CD4-positive, alpha-beta T cell treated with Interferon gamma for 1 hour (primary cell): ENCODE measurements at regions not wholly inside any gene's neighbourhood (a gene's known extent, or its start where the extent isn't known, plus 50 kb on each side); places are given as distances from the start of the nearest gene placed in this dataset.
"Not testable (repeated sequence)": the region's sequence is repeated elsewhere in the genome, so short reads cannot be mapped to it uniquely, and the experiment has no call there.

ENCODE experiments used
- DNase-seq: peaks from one replicate; pipeline ENCODE4 v3.0.0-alpha.2; 2020

DNA sequence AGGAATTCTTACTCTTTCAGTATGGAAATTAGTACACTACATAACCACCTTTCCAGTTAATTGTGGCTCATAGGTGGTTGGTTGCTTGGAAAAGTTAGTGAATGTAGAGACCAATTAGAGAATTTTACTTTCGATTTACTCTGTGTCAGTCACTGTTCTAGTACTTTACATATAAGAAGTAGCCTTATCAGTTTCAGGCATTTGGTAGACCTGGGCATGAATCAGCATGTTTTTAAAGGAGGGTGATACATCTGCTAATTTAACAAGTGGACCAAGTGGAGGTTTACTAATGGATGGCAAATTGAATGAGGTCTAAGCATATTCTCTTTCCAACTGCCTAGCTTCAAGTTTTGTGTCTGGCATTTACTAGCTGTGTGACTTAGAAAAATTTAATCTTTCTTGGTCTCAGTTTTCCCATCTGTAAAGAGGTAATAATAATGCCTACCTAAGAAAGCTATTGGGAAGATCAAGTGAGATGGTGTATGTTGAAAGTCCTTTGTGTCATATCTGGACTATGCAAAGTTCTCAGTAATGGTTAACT lies 1158.6 kb downstream of the PLA2G4A start:
- DNase-seq = no peak

DNA sequence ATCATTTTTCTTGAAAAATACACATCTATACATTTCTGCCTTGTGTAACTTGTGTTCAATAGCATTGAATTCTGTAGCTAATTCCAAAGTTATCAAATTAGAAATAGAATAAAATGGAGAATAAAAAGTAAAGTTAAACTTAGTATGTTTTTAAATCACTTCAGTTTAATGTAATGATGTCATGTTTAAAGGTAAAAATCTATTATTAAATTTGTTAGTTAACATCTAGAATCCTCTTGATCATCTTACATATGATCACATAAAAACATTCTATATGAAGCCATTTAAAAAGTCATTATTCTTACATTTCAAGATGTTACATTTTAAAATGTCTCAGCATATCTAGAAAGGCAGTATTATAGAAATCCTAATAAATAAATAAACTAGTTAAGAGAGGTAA lies 1163.2 kb downstream of the PLA2G4A start:
- DNase-seq = no peak

DNA sequence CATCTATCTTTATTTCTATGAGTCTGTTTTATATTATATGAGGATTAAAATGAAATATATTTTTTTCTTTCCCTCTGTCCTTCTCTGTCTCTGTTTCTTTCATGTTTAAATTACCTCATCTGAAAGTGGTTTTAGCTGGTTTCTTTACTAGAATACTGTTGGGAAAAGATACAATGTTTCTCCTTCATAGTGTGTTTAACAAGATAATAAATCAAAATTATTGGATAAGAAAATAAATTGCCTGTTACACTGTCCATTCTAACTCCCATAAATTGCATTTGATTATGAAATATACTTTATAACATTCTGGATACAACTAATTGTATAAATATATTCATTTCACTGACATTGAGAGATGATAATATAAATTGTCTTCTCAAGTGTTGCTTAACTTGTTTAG lies 1168.0 kb downstream of the PLA2G4A start:
- DNase-seq = no peak

DNA sequence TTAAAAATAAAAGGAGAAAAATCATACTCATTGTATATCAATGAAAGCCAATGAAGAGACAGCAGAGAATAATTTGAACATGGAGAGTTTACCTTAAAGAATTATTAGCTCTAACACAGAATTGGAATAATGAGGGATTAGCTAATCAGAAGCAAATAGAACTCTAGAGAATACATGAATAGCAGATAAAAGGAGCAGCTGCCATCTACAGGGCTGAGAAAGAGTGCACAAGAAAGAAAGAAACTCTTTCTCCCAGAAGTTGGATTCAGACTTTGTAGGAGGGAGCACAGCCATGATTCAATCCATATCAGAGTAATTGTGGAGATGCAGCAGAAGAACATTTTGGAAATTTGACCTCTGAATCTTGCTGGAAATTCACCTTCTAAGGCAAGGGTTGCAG lies 1171.2 kb downstream of the PLA2G4A start:
- DNase-seq = no peak

DNA sequence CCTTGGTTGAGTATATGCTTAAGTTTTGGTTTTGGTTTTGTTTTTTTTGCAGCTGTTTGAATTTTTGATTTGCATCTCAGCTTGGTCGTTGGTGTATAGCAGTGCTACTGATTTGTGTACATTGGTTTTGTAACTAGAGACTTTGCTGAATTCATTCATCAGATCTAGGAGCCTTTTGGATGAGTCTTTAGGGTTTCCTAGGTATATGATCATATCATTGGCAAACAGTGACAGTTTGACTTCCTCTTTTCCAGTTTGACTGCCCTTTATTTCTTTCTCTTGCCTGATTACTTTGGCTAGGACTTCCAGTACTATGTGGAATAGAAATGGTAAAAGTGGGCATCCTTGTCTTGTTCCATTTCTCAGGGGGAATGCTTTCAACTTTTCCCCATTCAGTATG lies 1174.9 kb downstream of the PLA2G4A start:
- DNase-seq = not testable (repeated sequence)

DNA sequence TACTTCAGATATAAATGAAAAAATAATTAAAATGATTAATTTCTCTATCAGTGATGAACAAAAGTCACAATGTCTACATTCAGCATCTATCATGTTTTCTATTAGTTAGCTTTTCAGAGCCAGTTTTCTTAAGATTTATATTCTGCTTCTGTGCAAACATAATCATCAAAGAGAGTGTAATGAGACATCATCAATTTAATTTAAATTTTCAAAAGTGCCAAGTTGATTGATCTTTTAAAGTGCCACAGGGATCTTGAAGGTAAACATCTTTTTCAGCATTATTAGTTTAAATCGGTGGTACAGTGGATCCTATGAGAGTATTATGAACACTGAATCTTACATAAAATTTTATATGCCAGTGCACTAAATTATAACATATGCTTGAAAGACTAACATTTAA lies 1176.1 kb downstream of the PLA2G4A start:
- no peak for DNase-seq

DNA sequence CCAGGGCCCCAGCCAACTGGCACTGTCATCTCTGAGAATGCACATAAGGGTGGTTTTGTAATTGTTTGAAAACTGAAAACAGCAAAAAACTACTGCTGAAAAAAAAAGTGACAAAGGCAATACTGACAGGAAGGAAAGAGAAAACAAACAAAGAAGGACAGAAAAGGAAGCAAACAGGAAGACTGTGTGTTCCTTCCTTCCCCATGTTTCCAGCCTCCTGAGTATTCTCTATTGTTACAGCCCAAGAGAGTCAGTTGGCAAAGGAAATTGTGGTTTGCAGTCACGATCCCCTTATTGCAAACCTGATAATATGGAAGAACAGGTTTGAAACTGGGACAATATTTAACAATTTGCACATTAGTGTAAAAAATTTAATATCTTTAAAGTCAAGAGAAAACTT lies 1177.6 kb downstream of the PLA2G4A start:
- no peak for DNase-seq

DNA sequence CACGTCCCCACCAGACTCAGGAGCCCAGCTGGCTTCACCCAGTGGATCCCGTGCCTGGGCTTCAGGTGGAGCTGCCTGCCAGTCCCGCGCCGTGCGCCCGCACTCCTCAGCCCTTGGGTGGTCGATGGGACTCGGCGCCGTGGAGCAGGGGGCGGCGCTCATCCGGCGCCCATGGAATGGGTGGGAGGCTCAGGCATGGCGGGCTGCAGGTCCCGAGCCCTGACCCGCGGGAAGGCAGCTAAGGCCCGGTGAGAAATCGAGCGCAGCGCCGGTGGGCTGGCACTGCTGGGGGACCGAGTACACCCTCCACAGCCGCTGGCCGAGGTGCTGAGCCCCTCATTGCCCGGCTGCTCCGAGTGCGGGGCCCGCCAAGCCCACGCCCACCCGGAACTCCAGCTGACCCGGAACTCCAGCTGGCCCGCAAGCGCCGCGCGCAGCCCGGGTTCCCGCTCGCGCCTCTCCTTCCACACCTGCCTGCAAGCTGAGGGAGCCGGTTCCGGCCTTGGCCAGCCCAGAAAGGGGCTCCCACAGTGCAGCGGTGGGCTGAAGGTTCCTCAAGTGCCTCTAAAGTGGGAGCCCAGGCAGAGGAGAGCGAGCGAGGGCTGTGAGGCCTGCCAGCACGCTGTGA lies 1184.6 kb downstream of the PLA2G4A start:
- not testable (repeated sequence) for DNase-seq

DNA sequence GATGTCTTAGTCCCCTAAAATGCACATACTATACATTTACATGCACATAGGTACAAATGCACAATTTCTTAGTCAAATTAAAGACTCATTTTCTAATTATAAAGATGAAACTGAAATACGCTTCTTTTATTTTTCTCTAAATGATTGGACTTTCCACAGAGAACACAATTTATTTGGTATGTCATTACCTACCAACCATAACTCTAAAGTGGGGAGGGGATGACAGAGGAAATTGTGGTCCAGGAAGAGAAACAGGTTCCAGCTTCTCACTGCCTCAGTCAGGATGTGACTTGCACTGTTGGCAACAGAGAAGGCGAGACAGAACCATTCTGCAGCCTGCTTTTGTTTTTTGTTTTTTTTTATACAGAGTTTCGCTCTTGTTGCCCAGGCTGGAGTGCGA lies 1189.2 kb downstream of the PLA2G4A start:
- no peak for DNase-seq

DNA sequence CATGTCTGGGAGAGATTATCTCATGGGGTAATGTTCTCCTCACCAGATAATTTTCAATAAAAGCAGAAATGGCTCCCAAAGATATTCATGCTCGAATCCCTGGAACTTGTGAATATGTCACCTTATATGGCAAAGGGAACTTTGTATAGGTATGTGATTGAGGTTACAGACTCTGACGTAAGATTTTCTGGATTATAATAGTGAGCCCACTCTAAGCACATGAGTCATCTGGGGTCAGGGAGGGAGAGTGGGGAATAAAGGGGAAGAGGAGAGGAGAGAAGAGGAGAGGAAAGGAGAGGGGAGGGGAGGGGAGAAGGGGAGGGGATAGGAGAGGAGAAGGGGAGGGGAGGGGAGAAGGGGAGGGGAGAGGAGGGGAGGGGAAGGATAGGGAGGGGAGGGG lies 1193.9 kb downstream of the PLA2G4A start:
- no peak for DNase-seq

DNA sequence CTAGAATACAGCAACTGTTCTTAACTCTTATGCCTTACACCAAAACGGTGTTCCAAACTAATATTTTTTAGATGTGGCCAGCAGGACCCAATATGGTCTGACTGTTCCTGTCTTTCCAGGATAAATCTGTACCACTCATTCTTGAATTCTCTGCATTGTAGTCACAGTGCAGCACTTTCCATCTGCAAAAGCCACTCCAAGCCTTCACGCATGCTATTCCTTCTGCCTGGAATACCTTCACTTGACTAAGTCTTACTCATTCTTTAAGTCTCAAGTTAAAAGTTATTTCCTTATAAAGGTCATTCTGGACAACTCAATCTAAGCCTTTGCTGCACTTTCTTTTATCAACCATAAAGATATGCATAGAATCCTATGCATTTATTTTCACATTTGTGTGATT lies 1194.5 kb downstream of the PLA2G4A start:
- no peak for DNase-seq

DNA sequence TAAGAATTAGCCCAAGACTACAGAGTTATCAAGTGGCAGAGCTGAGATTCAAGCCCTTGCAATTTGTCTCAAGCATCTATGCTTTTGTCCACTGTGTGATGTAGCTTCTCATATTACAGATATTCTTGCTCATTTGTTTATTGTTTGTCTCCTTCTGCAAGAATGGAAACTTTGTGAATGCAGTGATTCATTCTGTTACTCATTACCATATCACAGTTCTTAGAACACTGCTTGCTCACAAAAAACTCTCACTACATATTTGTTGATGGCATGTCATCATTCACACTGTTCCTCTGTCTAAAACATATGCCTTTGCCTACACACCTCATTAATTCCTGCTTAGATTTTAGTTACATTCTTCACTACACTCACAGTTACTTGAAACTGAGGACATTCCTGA lies 1198.9 kb downstream of the PLA2G4A start:
- no peak for DNase-seq

DNA sequence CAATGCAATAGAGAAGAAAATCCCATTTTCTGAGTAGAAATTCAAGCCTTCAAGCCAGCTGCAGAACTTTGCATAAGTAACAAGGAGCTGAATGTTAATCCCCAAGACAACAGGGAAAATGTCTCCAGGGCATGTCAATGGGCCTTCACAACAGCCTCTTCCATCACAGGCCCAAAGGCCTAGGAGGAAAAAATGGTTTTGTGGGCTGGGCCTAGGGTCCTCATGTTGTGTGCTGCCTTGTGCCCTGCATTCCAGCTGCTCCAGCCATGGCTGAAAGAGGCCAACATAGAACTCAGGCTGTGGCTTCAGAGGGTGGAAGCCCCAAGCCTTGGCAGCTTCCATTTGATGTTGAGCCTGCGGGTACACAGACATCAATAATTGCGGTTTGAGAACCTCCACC lies 1208.8 kb downstream of the PLA2G4A start:
- not testable (repeated sequence) for DNase-seq

DNA sequence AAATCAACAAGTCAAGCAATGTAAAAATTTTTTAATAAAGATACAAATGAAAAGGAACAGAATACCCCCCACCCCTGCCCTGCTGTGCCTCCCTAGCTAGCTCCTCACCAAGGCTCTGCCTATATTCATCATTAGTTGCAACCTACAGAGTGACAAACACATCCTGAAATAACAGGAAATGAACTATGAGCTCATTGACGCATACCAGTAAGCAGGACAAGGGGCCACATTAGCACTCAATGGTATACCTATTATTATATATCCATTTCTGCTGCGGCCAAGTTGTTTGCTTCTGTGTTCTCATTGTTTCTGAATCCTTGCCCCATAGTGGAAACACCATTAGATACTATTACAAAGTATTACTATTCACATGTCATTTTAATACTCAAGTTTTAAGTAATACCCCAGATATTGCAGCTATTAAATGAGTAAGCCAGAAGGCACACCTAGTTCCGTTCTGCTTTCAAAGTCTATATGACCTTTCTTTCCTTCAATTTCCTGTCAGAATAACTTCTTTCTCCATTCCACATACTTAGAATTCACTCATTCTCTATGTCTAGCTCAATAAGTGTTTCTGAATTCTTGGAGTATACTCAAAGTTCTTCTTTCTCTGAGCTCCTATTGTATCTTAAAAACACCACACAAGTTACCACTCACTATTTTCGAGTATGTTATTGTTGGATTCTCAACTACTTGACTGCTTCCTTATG lies 1214.9 kb downstream of the PLA2G4A start:
- DNase-seq = no peak

DNA sequence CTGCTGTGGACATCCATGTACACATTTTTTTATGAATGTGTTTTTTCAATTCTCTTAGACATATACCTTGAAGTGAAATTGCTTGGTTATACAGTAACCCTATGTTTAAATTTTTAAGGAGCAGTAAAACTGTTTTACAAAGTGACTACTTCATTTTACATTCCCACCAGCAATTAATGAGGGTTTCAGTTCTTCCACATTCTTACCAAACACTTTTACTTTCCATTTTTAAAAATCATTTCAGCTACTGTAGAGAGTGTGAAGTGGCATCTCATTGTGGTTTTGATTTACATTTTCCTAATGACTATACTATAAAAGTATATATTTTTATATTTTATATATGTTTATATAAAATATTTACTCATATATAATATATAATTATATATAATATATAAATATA lies 1221.5 kb downstream of the PLA2G4A start:
- no peak for DNase-seq

DNA sequence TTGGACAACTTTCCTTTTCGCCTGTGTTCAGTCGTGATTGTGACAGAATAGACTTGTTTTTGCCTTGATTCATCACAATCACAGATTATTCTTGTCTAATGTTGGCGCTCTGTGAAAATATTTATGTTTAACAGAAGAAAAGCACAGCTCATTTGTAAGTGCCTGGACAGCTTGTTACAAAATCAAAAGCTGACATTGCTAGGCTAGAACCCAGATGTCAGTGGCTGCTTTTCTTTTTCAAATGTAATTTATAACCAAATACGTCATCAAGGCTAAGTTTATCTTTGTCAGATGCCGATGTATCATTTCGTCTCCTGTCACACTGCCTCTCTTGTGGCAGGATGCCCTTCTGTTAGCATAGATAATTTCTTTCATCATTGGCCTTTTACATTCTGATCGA lies 1227.3 kb downstream of the PLA2G4A start:
- DNase-seq = no peak

DNA sequence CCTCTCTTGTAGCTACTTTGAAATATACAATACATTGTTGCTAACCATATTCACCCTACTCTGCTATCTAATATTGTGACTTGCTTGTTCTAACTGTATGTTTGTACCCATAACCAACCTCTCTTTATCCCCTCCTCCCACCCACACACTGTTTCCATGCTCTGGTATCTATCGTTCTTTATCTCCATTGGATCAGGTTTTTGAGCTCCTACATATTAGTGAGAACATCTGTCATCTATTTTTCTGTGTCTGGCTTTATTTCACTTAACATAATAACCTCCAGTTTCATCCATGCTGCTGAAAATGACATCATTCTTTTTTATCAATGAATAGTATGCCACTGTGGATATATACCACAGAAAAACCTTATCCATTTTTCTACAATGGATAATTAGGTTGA lies 1230.1 kb downstream of the PLA2G4A start:
- DNase-seq = no peak

DNA sequence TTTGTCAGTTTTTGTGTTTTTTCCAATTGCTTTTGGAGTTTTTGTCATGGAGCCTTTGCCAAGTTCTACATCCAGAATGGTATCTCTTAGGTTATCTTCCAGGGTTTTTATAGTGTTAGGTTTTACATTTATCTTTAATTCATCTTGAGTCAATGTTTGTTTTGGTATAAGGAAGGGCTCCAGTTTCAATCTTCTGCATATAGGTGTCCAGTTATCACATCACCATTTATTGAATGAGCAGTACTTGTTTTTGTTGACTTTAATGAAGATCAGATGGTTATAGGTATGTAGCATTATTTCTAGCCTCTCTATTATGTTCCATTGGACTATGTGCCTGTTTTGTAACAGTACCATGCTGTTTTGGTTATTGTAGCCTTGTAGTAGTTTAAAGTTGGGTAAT lies 1233.1 kb downstream of the PLA2G4A start:
- DNase-seq = no peak

DNA sequence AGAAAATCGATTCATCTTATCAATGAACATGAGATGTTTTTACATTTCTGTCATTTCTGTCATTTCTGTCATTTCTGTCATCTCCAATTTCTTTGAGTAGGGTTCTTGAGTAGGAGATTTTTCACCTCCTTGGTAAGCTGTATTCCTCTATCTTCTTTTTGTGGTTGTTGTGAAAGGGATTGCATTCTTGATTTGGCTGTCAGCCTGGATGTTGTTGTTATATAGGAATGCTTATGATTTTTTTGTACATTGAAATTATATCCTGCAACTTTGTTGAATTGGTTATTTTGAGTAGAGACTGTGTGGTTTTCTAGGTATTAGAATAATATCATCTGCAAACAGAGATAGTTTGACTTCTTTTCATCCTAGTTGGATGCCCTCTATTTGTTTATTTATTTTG lies 1233.7 kb downstream of the PLA2G4A start:
- DNase-seq = no peak

DNA sequence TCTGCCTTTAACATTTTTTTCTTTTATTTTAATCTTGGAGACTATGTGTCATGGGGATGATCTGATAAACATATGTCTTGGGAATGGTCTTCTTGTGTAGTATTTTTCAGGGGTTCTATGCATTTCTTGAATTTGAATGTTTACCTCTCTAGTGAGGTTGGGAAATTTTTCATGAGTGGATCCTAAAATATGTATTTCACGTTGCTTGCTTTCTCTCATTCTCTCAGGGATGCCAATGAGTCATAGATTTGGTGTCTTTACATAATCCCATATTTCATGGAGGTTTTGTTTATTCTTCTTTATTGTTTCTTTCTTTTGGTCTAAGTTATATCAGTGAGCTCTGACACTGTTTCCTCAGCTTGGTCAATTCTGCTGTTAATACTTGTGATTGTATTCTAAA lies 1237.2 kb downstream of the PLA2G4A start:
- no peak for DNase-seq

DNA sequence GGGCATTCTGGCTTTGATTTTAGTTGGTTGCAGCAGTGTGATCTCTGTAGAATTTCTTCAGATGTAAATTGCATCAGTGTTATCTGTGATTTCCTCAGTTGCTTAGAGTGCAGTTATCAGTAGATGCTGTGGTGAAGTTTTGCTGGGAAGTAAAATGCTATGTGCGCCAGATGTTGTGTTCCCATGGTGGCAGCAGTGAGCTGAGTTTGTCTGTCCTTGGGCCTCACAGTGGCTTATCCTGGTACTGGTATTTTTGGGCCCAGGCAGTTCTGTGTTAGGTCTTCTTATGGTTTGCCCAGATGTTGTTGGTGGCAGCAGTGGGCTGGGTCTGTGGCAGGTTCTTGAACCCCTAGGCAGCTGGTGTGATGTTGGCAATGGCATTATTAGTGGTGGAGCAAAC lies 1242.1 kb downstream of the PLA2G4A start:
- DNase-seq = no peak

DNA sequence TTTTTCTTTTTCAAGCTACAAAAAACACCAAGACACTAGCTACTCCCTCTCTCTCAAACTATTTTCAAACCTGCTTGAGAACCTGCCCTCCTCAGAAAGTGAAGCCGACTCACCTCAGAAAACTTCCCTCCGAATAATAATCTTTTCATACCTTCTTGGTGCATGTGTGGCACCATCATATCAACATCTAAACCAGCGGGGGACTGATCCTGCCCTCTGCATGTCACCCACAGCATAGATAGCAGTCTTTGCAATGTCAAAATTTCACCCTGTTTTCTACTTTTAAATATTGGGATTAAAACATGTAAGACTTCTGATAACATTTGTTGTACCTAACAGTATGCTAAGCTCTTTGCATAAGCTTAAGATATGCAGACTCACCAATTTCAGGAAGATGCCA lies 1260.3 kb downstream of the PLA2G4A start:
- DNase-seq = no peak

DNA sequence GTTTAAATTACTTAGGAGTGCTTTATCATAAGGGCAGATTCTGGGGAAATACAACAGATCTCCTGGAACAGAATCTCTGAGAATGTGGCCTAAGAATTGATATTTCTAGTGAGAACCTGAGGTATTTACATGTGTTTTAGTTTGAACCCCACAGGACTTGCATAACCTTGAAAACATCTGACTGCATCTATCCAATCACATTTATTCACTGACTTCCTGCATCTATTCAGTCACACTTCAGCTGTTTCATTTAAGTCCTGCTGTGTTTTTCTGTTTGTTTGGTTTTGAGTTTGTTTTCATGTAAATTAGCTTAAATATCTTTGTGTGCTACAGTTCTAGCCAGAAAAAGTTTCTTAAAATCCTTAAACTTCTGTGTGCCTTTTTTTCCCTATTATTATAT lies 1260.7 kb downstream of the PLA2G4A start:
- DNase-seq = no peak

DNA sequence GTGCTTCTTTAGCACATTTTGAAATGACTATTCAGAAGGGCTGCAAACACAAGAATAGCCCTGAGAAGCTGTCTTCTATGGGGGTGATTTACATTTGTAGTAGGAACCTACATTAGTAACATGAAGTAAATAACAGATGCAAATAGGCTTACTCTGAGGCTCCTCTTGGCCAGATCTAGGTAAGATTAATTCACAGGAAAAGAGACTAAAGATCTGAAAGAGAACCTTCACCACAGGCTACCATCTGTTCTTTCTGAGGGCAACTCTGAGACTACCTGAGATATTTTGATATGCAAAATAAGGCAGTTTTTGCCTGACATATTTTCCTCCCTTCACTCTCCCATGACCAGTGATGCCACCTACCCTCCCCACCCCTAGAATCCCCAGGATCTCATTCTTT lies 1267.8 kb downstream of the PLA2G4A start:
- DNase-seq = no peak

DNA sequence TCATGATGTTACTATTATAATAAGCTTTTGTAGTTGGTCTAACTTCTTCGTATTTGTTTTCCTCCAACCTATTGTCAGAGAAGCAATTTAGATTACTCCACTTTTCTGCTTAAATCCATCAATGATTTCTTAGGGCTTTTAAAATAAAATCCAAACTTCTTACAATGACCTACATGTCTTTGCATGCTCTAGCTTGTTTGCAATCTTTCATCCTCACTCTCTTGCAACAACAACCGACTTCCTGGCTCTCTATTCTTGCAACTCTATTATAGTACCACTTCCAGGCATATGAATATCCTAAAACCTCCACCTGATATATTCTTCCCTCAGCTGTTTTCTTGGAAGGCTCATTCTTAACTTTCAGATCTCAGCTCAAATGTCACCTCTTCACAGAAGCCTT lies 1288.7 kb downstream of the PLA2G4A start:
- DNase-seq = no peak
